Stimulated activated naive CD8-positive, alpha-beta T cell treated with anti-CD3 and anti-CD28 coated beads, Interleukin-15, Interleukin-2, amounts not matched to agents 100 U/mL and 50 U/mL, for 24 hours (primary cell): ENCODE measurements at regions not wholly inside any gene's neighbourhood (a gene's known extent, or its start where the extent isn't known, plus 50 kb on each side); places are given as distances from the start of the nearest gene placed in this dataset.
"Not testable (repeated sequence)": the region's sequence is repeated elsewhere in the genome, so short reads cannot be mapped to it uniquely, and the experiment has no call there.

ENCODE experiments used
- ATAC-seq: fragments of 150-1000 bp; cut with Tn5 transposase; one replicate; pipeline ENCODE4 v1.10.0; 2021
- DNase-seq: peaks from one replicate; pipeline ENCODE4 v3.0.0; 2021

DNA sequence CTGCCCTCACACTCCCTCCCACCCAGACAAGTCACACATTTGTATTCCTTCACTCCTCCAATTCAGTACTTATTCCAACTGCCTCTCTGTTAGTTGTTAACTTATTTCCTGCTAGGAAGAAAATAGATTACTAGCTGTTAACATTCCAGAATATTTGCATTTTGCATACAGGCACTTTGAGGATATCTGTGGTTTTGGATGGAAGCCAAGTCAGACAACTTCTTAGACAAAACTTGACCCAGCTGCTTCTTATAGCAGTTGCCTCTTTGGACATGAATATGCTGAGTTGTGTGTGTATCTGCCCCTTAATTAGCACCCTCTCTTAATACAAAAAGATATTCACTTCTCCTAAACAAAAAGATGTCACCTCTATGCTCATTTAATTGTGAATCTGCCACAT is 1280.6 kb upstream of the ACO1 start:
- DNase-seq: no peak
- no peak for ATAC-seq

DNA sequence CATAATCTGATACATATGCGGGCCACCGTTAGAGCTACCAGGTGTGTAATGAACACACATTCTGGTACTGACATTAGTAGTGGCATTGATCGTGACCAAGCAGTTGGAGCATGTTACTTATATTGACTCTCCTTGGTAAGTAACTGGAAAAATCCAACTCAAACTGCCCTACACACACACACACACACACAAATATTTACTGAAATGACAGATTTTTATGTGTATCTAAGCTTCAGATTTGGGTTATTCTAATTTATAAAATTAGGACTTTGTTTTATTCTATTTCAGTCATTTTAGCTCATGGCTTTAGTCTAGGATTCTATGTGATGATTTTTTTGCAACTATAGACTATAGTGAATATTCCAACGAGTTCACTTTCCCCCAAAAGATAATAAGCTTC is 1280.2 kb upstream of the ACO1 start:
- no peak for DNase-seq
- ATAC-seq: no peak

DNA sequence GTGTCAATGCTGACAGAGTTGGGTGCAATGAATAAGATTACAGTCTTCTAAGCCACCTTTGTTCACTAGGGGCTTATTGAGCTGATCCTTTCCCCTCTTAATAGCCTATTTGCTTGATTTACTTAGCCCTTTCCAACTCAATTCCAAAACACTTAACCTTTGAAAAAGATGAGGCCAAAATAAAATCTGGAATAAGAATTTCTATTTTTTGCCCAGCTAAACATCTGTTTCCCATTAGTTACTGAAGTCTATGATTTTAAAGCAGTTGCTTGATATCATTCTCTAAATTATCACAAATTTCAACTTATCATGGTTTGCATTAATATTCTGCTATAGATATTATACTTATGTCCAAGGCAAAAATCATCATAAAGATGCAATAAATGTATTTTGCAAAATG is 1272.0 kb upstream of the ACO1 start:
- DNase-seq (no peak), ATAC-seq (no peak)

DNA sequence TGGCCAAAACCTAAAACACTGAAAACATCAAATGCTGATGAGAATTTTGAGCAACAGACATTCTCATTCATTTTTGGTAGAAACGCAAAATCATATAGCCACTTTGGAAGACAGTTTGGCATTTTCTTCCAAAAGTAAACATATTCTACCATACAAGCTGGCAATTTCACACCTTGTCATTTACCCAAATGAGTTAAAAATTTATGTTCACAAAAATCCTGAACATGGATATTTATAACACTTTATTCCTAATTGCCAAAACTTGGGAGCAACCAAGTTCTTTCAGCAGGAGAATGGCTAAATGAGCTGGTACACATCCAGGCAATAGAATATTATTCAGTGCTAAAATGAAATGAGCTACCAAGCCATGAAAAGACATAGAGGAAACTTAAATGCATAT is 1270.1 kb upstream of the ACO1 start:
- no peak for DNase-seq
- no peak for ATAC-seq

DNA sequence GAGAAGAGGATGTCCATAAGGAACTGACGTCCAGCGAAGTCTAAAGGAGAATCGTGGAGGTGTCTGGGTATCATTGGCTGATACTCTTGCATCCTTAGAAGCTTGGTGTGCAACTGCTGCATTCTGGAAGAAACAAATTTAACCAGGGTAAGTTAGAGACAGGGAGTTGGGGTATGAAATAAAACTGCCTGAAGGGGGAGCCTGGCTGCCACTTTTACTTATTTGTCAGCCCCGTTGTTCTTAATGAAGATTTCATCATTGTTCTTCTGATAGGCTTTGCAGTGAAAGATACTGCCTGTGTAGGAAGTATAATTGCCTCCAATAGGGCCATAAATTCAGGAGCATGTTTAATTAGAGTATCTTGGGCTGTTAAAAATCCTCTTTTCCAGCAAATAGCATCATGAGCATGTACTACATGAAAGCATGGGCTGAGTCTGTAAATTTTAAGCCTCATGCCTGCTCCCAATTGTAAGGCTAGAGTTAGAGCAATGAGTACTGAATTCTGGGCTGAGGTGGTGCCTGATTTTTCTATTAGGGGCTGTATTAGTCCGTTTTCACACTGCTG is 1264.5 kb upstream of the ACO1 start:
- ATAC-seq (no peak), DNase-seq (peak; percentile 20)

DNA sequence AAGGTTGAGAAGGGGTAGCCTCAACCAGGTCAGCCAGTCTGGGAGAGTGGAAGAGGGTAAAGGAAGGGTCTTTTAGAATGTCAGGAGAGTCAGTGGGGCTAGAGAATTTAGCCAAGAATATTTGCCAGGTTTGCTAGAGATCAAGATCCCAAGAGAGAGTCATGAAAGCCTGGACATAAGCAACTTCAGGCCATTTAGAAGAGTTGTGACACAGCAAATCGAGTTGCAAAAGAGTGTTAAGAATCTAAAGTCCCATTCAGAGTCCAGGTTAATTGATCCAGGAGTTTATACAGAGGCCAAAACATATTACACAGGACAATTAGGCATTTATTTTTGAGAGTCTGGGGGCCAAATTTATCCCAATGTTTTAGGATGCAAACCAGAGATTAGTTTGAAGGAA is 1260.1 kb upstream of the ACO1 start:
- ATAC-seq (no peak), DNase-seq (no peak)

DNA sequence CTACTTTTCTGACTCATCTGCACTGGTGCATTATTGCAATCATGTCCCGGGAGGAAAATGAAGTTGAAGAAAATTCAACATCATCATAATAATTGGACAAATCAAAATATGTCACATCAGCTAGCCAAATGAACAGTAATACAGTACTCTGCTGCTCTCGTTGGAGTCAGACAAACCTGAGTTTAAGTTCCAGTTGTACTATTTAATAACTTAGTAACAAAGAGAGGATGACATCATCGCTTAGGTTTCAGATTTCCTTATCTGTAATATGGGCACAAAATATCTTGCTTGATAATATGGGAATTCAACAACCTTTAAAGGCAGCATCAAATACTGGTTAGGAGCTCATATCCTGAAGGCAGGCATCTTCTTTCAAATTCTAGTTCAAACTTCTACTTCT is 1248.9 kb upstream of the ACO1 start:
- no peak for ATAC-seq

DNA sequence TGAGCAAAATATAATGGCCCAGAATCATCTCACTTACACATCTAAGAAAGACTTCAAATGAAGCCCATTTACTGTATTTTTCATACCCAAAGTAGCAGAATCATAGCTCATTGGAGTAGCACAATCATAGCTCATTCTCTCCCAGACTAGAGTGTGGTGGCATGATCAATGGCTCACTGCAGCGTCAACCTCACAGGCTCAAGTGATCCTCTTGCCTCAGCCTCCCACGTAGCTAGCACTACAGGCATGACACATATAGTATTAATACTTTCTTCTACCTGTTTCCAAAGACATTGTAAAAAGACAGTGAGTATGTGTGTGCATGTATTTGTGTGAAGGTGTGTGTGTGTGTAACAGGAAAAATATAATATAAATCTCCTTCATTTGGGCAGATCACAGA is 1247.9 kb upstream of the ACO1 start:
- DNase-seq: no peak
- no peak for ATAC-seq

More for the DNA sequence above, 1248.9 kb upstream of the ACO1 start:
- no peak for DNase-seq

DNA sequence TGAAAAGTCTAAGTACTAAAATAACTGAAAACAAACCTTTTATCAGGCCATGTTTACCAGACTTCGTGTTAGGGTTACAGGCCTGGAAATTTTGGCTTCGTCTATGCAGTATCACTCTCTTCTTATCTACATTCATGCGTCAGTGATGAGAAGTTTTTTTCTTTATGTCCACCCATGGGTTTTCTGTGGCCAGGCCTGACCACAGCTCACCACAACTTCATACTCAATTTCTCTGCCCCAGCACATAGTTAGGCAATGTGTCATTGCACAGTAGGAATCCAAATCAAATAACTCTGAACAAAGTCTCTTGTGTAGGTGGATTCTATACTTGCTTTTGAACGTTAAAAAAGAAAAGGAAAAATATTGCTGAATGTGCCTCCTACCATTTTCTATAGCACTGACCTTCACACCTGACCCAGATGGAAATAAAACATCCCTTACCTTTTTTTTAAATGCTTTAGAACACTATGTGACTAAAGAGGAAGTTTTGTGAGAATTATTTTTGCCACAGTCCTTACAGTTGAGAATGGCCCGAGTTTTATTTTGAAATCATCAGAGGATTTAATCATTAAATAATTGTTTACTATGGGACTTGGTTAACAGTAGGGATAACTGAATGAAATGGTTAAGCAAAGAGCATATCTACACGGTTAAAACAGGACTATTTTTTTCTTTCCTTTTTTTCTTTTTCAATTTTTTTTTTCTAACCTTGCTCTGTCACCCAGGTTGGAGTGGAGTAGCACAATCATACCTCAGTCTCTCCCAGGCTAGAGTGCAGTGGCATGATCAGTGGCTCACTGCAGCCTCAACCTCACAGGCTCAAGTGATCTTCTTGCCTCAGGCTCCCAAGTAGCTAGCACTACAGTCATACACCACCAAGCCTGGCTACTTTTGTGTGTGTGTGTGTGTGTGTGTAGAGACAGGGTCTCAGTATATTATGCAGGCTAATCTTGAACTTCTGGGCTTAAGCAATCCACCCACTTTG is 1247.0 kb upstream of the ACO1 start:
- DNase-seq: no peak
- no peak for ATAC-seq

DNA sequence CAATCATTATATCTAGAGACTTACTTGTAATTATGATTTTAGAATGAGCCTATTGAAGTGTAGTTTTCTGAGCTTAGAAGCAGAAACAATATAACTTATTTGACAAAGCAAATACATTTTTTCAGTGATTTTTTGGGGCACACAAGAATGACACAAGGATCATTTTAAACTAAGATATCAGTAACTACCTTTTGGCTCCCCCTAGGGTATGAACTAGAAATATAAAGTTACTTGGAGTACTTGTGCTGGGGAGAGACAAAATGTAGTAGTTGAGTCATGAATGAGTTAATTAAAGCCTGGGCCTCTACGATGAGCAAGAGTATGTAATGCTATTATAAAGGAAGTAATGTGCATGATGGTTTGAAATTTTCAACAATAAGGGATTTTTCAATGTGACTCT is 1244.1 kb upstream of the ACO1 start:
- DNase-seq (no peak), ATAC-seq (no peak)

DNA sequence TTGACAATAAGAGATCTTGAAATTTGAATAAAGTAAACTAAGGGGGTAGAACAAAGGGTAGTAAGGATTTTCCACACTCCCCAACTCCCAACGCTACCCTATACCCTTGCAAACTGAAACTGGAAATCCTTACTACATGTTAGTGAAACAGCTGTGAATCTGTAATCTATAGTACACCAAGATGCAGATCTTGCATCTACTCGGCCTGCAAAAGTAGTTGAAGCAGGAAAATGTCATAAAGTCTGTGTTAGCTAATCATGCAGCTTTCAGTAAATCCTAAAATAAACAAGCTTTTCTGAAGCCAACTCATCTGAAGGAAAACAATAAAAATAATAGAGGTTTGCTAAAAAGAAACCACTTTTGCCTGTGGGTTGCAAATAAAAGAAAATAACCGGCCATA is 1242.0 kb upstream of the ACO1 start:
- no peak for DNase-seq
- ATAC-seq: no peak

DNA sequence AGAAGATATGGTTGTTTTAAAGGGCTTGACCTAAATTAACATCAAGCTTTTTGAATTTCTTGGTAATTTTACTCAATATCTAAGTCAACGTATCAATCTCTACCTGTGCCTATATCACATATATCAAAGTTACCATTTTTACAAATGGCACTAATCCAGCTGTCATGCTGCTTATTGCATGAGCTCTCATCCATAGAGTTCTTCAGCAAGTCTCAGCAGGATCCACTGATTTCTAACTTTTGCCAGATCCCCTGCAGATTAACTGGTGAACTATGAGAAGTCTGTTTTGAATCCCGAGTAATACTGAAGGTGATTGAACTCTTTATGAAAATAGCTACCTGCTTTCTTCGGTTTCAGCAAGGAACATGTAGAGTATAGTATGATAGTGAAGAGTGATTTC is 1239.8 kb upstream of the ACO1 start:
- ATAC-seq (no peak), DNase-seq (no peak)

DNA sequence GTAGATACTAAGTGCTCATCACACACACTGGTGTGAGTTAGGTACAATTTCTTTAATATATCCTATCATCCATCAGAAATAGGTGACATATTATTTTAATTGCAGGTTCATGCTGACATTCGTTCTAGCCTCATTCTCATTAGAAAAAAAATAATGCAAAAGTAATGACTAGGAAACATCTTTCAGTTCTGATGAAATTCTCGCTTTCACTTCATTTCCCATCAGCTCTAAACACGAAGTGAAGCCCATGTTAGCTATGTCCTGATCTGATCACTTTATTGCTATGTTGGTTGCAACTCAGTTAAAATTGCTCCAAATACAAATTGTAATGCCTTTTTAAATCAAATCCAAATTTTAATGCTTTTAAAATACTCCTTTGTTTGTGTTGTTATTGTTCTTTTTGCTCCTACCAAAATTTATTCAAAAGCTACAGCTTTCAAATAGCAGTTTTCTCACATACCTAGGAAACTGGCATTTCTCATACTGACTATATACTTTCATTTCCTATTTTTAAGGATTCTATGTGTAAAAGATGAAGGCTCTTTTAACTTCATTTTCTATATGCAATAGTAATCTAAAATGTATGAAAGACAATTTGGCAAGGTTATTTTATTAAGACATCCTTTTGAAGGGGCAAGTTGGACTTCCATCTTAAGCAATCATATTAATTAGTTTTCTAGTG is 1237.8 kb upstream of the ACO1 start:
- ATAC-seq (no peak), DNase-seq (no peak)

DNA sequence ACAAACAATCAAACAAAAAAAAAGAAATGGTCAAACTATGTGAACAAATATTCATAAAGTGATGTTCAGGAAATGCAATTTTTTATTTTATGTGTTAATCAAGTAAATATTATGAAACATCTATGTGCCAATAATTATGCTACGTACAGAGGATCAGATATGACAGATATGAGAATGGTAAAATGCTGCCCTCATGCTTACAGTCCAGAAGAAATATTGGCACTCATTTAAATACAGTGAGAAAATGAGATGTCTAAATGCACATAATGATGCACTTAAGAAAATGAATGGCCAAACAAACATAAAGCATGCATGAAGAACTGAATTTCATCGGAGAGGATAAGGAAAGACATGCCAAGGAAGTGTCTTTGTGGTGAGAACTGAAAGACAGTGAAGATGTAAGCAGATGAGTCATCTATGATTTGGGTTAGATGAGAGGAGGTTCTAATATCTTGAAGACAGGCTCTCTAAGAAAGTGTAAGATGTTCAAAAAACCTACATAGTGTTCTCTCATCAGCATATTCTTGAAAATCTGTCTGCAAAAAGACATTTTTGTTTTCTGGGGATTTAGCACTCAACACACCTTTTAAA is 1231.1 kb upstream of the ACO1 start:
- ATAC-seq (peak; percentile 57), DNase-seq (no peak)

DNA sequence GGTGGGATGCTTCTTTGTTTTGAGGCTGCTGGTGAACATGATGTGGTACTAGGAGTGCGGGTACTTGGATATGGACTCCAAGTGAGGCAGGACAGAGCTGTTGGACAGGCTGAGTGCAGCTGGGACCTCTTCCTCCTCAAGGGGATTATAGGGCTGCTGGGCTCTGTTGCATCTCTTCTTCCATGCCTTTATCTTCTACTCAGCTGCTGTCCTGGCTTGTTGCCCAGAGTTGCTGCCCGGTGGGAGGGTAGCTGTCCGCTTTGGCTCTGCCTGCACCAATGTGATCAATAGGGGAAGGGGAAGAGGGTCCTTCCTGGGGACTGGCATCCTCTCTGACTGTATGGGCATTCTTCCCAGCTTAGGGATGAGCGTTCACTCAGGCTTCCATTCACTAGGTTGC is 1217.9 kb upstream of the ACO1 start:
- no peak for ATAC-seq

DNA sequence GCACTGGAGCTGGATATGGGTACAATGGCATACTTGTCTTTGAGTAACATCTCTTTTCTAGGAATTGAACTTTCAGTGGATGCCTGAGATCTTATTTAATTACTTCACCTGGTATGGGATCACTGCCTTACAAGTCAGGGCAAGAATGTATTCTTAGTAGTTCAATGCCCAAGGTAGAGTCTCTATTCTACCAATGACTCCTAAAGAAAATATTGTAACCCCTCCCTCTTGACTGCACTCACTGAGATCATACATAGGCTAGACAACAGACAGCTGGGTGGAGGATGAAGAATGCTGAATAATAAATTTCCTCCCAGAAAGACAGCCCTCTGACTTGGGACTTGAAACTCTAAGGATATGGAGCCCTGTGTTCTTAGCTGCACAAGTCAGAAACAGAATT is 1216.3 kb upstream of the ACO1 start:
- DNase-seq (no peak), ATAC-seq (no peak)

More for the DNA sequence above, 1217.9 kb upstream of the ACO1 start:
- DNase-seq: no peak

DNA sequence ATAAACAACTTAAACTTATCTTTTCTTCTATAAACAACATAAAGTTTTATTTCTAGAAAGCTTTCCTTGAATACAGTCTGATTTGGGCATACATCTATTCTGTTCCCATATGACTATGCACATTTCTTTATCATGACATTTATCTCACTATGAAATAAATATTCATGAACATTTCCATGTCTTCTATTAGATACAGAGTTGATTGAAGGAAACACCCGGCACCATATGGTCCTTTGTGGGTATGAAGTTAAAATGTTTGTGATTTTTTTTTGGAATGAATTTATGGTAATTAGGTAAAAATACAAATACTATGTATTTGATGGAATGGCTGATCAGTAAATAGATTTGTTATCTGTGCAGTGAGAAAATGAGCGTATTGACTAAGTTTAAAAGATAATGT is 1209.8 kb upstream of the ACO1 start:
- no peak for DNase-seq
- no peak for ATAC-seq

DNA sequence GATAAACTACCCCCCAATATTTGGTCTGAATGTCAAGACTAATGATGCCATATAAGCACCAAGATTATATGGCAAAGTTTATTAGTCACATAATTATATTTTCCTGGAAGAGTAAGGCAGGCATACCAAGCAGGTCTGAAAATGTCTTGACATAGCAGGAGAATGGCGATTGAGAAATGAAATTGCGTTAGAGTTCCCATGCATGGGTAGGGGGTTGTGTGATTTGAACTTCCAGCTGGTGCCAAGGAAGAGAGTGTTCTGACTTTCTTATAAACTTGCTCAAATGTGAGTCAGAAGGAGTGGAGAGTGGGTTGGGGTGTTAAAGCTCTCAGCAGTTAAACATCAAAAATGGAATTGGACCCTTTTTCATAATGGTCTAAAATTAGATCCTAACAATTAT is 1200.6 kb upstream of the ACO1 start:
- no peak for ATAC-seq
- no peak for DNase-seq

DNA sequence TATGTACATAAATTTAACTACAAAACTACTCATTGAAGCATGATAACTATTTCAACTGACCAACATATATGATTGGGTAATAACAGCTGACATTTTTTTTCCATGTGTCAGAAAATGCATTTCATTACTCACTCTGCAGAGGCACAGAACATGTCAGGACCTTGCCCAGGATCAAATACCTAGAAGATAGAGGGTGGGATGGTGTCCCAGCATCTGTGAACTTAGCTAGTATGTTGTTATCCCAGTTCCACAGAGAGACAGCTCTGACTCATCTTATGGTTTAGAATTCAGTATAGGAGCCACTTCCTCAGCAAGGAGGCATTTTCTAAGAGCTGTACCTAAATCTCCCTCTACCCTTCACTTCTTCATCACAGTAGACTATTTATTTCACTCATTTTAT is 1198.6 kb upstream of the ACO1 start:
- no peak for ATAC-seq
- no peak for DNase-seq

DNA sequence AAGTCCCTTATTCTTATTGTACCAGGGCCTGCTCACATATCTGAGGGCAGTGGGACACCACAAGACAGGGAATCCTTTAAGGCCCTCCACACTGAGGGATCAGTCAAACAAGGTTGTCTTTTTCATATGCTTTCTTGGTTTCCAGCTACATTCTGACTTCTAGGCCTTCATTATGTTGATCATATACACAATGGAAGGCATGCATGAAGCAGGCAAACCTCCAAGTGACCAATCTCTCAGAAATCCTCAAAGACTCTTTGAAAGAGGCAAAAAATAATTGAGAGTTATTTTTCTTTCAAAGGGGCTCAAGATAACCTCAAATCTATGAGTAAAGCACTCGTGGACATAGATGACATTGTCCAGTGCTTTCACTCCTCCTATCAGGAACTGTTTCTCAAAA is 1195.9 kb upstream of the ACO1 start:
- ATAC-seq (no peak), DNase-seq (no peak)

DNA sequence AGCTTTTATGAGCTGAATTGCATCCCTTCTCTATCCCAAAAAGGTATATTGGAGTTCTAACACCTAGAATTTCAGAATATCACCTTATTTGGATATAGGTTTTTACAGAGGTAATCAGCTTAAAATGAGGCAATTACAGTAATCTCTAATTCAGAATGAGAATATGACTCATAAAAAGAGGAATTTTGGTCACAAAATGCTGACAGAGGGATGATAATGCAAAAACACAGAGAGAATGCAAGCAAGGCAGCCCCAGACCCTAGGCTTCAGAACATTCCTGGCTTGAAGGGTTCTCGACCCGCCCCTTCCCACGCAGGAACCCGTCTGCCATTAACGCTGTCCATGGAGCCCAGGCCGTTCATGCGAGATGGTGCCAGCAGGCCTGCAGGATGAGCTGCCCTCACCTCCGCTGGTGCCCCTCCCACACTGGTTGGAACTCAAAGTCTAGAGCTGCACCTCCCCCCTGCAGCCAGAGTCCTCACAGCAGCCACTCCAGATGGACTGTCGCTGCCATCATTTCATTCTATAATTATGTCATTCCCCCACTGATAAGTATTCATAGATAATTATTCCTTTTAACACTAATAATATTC is 1173.4 kb upstream of the ACO1 start:
- peak; percentile 6 for DNase-seq
- ATAC-seq: peak; percentile 49

DNA sequence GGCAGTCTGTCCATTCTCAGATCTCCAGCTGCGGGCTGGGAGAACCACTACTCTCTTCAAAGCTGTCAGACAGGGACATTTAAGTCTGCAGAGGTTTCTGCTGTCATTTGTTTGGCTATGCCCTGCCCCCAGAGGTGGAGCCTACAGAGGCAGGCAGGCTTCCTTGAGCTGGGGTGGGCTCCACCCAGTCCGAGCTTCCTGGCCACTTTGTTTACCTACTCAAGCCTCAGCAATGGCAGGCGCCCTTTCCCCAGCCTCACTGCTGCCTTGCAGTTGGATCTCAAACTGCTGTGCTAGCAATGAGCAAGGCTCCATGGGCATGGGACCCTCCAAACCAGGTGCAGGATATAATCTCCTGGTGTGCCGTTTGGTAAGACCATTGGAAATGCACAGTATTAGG is 1154.5 kb upstream of the ACO1 start:
- DNase-seq: not testable (repeated sequence)

DNA sequence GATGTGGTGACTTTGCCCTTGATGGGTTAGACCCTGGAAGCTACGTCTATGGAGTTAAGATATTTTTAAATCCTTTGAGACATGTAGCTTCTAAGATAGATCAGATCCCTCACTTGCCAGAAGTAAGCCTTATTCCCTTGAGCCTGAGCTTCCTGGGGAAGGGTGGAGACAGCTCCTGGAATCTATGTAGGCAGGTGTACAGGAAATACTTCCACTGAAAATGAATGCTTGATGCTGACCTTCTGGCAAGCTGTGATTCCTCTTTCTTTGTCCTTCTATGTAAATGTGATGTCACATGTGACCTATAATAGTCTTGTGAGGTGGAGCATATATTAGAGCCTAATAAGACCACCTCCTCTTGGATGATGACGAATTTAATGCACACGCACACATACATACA is 1152.0 kb upstream of the ACO1 start:
- ATAC-seq (no peak), DNase-seq (no peak)

More for the DNA sequence above, 1154.5 kb upstream of the ACO1 start:
- ATAC-seq: not testable (repeated sequence)
